SK-N-SH treated with all-trans-retinoic acid at 6 μM for 48 hours (cell line): ENCODE measurements at regions not wholly inside any gene's neighbourhood (a gene's known extent, or its start where the extent isn't known, plus 50 kb on each side); places are given as distances from the start of the nearest gene placed in this dataset.

Experiments
- ARNTL ChIP-seq: fragments of 450-650 bp; formaldehyde crosslinking; IDR thresholded peaks from 2 replicates; pipeline ENCODE4 v1.5.0; 2020; ENCODE audit warnings: low read depth, mild to moderate bottlenecking, moderate library complexity, borderline replicate concordance
- CSDC2 ChIP-seq: fragments of 250-450 bp; sonication (Bioruptor Pico); IDR thresholded peaks from 2 replicates; pipeline ENCODE4 v1.5.0; 2020; ENCODE audit warnings: mild to moderate bottlenecking, moderate library complexity
- CSRNP3 ChIP-seq: fragments of 250-450 bp; sonication (Bioruptor Pico); IDR thresholded peaks from 2 replicates; pipeline ENCODE4 v1.5.1; 2021; ENCODE audit warnings: mild to moderate bottlenecking, moderate library complexity
- ISL1 ChIP-seq: fragments of 250-450 bp; sonication (Bioruptor Pico); IDR thresholded peaks from 2 replicates; pipeline ENCODE4 v2.1.2; 2022; ENCODE audit warnings: mild to moderate bottlenecking, moderate library complexity
- TSHZ2 ChIP-seq: fragments of 250-450 bp; sonication (Bioruptor Pico); IDR thresholded peaks from 2 replicates; pipeline ENCODE4 v1.5.0; 2020; ENCODE audit warnings: mild to moderate bottlenecking, moderate library complexity
- ZC3H10 ChIP-seq: fragments of 250-450 bp; sonication (Bioruptor Pico); IDR thresholded peaks from 2 replicates; pipeline ENCODE4 v1.5.1; 2021; ENCODE audit warnings: mild to moderate bottlenecking, moderate library complexity
- ZFP30 ChIP-seq: fragments of 450-650 bp; formaldehyde crosslinking; IDR thresholded peaks from 2 replicates; pipeline ENCODE4 v1.5.0; 2022; ENCODE audit warnings: mild to moderate bottlenecking, moderate library complexity
- ZNF565 ChIP-seq: fragments of 450-650 bp; formaldehyde crosslinking; conservative IDR thresholded peaks from 2 replicates; pipeline ENCODE4 v1.5.0; 2020; ENCODE audit warnings: low read depth, mild to moderate bottlenecking, moderate library complexity
- ZNF8 ChIP-seq: fragments of 450-650 bp; formaldehyde crosslinking; IDR thresholded peaks from 2 replicates; pipeline ENCODE4 v1.5.0; 2020; ENCODE audit warnings: mild to moderate bottlenecking, moderate library complexity

- TF ChIP-seq TSHZ2 (CRISPR knock-in tag) (no peak), CSRNP3 (CRISPR knock-in tag) (no peak), ZC3H10 (no peak), ARNTL (no peak), ZNF8 (no peak), ZNF565 (no peak), CSDC2 (no peak), ZFP30 (CRISPR knock-in tag) (no peak), ISL1 (CRISPR knock-in tag) (no peak)
Measured at GRCh38 chrX:73932522-73932921, 80.0 kb upstream of the XIST start.
